ENCODE measurements at regions not wholly inside any gene's neighbourhood (a gene's known extent, or its start where the extent isn't known, plus 50 kb on each side); places are given as distances from the start of the nearest gene placed in this dataset.
A peak's percentile ranks its signal among the peaks of the same experiment; 100 is the strongest.
"Not testable (repeated sequence)": the region's sequence is repeated elsewhere in the genome, so short reads cannot be mapped to it uniquely, and the experiment has no call there.

DNA sequence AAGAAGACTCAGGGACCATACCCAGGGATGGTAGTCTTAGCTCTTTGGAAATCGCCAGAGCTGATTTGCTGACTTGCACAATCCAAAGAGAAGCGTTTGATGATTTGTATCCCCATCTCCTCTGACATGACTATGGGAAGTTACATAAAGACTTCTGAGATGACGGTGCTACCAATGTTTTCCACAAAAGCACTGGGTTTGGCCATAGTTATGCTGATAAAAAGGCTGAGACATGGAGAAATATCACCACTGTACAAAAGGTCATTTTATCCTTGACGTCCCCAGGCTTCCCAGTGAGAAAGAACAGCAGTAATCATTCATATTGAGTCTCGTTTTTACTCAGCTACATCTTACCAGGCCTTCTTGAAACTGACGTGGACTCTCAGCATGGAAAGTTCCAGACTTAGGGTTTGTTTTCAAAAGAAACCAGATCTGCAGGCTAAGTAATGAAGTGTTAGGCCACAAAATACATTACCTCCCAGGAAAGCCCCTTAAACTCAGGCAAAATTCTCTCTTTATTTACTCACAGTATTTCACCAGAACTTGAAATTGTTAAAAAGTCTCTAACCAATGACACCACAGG is 370.3 kb upstream of the JARID2 start:
- no peak for DNase-seq

DNA sequence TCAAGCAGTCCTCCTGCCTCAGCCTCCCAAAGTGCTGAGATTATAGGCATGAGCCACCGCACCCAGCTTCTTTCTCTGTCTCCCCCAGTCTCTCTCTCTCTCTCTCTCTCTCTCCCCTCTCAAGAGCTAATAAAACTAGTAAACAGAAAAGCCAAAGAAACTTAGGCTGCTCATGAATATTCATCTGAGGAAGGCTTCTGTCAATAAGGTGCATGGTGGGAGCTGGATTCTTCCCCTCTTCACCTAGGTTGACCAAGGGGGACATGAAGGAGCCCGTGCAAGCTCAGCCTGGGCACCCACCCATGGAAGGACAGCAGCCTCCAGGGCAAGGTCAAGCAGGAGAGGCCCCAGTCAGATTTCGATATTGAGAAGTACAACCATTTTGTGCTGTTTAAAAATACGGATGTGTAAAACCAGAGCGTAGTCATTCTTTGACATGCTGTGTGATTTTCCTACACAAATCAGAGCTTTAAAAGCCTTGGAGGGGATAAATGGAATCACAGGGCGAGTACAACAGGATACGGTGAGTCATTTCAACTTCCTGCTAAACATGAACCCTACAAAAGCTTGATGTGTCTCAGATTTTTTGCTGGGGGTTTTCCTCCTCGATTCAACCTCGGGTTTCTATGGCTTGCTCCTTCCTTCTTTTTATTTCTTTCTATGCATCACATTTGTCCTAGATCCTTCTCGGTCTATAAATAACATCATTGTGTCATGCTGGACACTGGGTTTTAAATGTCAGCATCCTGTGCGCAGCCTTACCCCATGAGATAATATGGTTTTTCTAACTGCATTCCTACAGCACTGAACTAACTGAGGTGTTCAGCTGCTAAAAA is 368.9 kb upstream of the JARID2 start:
- DNase-seq: peak; percentile 24

DNA sequence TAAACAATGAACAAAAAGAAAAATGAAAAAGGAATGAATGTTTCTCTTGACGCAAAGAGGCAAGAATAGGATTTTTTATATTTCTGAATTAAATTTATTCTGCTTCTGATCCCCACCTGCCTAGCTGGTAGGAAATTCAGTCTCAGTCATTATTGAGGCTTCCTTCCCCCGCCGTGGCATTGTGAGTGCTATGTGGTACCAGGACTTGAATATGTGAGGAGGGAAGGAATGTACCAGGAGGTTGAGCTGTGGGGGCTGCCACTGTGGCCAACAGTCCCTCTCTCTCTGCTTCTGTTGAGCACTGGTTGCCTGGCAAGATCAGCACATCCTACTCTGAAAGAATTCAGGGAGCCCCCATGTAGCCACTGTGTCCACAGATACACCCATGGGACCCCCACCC is 368.1 kb upstream of the JARID2 start:
- DNase-seq: no peak

DNA sequence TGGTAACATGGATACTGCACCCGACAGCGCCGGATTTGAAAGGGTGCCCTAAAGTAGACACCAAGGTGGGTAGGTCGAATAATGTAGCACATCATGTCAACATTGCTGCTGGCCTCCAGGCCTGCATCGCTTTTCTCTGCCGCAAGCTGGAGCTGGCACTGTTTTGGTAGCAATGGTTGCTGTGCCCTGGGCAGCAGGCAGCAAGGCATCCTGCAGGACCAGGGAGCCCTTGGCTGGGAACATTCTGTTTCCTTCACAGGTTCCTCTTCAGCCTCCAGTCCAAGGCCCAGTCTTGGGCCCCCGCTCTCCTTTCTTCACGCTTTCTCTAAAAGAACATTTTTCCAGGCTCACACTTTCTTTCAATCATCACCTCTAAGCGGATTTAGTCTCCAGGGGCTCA is 365.8 kb upstream of the JARID2 start:
- DNase-seq: no peak

DNA sequence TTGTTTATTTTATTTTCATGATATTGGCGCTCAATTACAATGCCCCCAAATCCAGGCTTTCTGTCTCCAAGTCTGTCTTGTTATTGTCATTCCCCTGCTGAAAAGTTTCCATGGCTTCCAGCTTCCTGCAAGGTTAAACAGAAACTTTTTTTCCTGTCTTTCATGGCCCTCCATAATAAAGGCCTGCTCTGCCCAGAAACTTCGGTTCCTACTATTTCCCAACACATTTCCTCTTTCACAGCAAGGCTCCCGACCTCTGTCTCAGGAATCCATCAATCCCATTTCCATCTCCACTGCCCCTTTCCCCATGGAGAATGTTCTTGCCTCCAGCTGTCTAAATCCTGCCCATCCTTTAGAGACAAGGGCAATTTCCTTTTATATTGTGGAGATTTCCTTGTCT is 365.2 kb upstream of the JARID2 start:
- no peak for DNase-seq

DNA sequence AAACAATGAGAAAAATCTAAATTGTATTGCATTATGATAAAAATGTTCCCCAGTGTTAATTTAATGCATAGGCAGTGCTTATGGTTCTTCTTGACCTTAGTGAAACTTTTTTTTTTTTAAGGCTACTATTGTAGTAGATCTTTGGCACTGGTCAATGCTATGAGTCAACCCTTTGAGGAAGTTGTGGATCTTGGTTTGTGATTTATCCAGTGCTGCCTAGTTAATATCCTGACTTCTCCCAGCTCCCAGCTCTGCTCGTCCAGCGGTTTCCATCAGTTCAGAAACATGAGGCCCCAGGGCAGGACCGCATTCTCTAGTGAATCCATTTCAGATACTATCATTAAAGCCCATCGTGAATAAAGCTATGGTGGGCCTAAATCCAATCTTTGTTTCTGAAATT is 364.5 kb upstream of the JARID2 start:
- no peak for DNase-seq

DNA sequence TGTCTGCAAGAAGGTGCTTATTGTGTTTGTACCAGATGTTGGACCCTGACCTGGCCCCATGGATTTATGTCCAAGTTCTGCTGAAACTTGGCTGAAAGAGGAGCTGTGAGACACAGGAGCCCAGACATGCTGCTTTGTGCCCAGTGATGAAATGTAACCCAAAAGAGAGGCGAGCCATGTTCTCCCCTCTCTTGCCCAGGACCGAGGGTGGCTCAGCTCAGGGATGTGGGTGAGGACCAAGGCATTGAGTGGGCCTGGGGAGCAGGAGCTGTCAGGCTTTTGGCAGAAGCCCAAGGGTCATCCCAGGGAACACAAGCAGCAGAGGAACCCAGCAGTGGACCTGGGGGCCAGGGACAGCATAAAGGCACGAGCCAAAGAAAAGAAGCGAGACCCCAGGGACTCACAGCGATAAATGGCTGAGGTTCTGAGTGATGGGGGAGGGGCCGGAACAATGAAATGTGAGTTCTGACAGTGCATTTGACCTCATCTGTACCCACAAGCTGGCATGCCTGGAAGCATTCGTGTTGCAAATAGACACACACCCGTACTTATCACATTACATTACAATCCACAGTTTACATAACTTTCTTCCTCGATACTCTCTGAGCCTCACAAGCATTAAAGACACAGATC is 363.4 kb upstream of the JARID2 start:
- DNase-seq: no peak

DNA sequence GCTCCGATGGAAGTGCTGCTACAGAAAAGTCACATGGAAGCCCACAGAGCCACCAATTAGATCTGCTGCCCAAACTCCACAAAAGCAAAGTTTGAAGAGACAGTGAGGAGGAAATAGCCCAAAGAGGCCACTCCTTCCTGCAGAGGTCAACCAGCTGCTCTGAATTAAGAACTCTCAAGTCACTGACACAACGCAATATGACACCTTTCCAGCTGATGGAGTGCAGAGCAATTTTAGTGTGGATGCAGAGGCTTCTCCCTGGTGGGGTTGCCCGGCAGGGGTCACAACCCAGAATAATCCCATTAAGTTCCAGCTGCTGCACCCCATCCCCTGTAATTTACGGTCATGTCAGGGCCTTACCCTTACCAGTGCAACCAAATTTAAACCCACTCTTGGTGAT is 361.9 kb upstream of the JARID2 start:
- no peak for DNase-seq

DNA sequence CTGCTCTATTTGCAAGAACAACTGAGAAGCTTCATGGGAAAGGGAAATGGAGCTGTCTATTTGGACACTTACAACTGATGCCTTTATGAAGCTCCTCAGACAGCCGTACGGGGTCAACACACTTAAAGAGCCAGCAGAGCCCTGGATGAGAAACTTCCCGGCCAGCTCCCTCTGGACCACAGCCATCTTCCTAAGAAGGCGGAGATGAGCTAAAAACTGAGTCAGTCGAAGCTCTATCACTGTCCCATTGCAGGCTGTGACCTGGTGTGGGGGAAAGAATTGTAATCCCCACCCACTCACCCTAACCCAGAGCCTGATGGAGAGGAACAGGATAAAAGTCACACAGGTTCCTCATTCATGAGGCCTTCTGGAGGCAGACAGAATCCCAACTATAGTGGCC is 360.4 kb upstream of the JARID2 start:
- no peak for DNase-seq

DNA sequence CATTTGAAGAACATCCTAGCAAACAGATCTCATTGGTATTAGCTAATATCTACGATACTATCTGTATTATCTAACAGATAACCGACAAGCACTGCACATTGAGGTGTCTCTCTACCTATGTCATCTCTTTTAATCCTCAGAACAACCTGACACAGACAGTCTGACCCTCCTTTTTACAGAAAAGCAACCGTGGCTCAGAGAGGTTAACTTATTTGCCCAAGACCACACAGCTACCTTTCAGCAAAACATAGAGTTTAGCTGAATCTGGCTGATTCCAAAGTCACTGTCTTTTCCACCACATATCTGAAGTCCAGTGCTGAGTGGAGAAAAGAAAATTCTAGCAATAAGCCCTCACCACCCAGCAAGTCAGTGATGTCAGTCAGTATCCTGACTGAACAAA is 358.7 kb upstream of the JARID2 start:
- DNase-seq: no peak

DNA sequence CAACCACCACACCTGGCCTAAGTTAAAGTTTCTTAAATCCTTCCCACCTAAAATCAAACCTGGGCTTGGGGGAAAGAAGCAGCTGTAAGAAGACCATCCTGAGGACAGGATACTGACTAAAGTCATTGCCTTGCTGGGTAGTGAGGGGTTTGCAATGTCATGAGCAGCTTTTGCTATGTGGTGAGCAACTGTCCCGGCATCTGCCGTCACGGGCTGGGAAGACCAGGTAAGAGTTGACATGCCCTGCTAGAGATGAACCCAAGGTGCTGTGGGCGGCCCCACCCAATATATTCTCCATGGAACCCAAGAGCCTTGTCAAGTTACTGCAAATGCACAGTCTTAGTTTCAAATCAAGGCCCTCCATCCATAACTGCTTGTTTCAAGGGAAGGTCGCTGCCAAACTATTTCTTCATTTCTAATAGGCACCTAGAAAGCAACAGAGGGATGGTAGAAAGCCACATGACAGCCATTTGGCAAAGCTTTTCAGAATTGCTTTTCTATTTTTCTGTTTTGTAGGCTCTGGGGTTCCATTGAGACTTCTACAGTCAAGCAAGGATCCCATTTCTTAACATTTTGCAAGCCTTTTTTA is 357.8 kb upstream of the JARID2 start:
- no peak for DNase-seq

DNA sequence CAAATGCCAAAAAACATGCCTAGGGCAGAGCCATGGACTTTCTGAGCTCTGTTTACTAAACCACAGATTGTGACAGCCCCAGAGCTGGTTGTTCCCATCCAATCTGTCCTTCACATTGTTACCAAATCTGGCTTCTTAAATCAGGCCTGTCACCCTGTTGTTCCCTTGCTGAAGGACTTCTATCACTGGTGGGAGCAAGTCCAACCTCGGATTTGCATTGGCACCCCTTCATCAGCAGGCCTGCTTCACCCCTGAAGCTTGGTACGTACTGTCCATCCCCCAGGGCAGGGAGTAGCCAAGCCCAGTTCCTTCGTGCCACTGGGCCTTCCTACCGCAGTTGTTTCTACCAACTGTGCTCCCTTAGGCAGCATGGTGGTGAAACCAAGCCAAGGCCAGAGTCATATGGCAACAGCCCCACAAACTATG is 357.3 kb upstream of the JARID2 start:
- no peak for DNase-seq

DNA sequence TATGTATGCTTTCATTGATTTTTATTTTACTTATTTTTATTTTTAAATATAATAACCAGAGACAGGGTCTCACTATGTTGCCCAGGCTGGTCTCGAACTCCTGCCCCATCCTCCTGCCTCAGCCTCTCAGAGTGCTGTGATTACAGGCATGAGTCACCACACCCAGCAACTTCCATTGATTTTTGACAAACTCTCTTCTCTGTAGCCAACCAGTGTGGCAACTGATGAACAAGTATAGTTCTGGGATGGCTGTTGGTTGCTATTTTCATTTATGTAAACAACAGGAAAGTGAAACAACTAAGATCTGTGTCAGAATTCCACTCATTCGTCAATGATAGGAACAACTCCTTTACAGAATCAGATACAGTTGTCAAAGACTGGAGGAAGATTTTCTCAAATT is 356.7 kb upstream of the JARID2 start:
- no peak for DNase-seq

DNA sequence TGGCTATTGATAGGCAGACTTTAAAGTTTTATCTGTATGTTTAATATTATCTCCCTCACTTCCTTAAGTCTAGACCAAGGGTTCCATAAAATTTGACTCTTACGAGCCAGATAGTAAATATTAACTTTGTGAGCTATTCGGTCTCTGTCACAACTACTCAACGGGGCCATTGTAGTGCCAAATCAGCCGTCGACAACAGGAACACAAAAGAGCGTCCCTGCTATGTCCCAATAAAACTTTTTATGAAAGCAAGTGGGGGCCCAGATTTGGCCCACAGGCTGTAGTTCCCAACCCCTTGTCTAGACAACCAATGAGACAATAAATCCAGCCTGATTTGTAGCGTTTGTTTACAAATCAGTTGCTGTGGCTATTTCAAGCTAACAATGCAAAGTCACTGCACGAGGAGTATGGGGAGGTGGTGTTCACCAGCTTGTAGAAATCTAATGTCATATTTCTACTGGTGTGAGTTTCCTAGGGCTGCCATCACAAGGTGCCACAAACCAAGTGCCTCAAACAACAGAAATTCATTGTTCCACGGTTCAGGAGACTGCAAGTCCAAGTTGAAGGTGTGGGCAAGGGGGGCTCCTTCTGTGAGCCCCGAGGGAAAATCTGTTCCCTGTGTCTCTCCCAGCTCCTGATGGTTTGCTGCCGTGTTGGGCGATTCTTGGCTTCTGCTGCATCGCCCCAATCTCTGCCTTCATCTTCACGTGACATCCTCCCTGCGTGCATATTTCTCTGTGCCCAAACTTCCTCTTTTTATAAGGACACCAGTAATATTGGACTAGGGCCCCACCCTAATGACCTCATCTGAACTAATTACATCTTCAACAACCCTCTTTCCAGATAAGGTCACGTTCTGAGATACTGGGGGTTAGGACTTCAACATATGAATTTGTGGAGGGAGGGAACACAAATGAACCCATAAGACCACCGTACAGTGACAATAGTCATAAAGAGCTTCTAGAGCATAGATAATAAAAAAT is 356.0 kb upstream of the JARID2 start:
- DNase-seq: no peak

DNA sequence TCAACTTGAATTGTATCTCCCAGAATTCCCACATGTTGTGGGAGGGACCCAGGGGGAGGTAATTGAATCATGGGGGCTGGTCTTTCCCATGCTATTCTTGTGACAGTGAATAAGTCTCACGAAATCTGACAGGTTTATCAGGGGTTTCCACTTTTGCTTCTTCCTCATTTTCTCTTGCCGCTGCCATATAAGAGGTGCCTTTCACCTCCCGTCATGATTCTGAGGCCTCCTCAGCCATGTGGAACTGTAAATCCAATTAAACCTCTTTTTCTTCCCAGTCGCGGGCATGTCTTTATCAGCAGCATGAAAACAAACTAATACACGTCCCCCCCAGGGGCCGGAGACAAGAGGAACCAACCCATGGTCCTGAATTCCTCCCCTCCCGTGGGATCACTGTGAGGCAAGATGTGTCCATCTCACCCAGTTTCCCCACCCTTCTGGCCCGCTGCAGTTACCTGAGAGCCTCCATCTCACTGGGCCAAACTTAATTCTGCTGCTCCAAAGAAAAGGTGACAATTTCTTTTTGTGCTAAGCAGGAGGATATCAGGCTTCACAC is 354.0 kb upstream of the JARID2 start:
- DNase-seq: not testable (repeated sequence)

DNA sequence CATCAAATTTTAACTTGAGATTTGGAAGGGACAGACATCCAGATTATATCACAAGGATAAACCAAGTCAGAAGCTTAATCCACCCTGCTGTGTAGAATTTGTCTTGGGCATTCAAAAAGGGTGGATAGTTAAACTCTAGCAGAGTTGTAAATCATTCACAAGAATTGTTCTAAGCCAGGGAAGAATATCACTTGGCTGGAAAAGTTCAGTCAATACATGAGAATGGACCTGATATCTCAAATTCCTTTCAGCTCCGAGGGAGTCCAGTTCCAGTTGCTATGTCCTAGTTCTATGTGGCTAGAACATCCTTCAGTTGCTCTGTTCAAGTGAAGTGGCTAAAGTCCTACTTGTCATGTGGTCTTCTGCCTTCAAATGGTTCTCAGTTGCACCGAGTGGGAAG is 351.8 kb upstream of the JARID2 start:
- no peak for DNase-seq

DNA sequence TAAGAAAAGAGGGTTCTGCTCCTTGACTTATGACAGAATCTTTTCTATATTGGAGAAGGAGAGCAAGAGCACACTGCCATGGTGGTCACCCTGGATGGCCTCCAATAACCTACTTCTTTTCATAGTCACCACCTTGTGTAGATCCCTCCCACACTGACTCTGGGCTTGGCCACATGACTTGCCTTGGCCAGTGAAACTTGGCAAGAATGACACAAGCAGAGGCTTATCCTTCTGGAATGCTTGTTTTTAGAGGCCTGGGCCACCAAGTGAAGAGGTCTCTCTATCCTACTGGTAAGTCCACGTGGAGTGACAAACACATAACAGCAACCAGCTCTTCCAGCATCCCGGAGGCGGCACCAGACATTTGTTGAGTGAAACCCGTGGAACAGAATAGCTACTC is 349.4 kb upstream of the JARID2 start:
- DNase-seq: no peak

DNA sequence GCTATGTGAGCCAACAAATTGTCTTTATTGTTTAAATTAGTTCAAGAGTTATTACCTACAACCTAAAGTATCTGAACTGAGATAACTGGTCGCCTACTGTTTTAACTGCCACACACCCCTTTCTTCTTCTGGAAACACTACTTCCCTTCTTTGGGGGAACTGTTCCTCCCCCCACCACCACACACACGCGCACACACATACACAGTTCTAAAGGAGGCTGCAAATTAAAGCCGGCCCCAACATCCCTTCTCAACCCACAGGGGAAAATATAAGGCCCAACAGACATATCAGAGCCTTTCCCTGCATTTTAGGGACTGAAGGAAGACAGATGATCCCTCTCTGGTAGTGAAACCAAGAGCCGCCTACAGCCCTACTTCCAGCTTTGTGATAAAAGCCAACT is 348.0 kb upstream of the JARID2 start:
- DNase-seq: no peak

DNA sequence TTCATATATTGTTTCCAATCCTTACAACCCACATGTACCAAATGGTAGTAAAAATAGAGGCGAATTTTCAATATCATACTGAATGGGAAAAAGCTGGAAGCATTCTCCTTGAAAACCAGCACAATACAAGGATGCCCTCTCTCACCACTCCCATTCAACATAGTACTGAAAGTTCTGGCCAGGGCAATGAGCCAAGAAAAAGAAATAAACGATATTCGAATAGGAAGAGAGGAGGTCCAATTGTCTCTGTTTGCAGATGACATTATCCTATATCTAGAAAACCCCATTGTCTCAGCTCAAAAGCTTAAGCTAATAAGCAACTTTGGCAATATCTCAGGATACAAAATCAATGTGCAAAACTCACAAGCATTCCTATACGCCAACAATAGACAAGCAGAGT is 346.4 kb upstream of the JARID2 start:
- not testable (repeated sequence) for DNase-seq

DNA sequence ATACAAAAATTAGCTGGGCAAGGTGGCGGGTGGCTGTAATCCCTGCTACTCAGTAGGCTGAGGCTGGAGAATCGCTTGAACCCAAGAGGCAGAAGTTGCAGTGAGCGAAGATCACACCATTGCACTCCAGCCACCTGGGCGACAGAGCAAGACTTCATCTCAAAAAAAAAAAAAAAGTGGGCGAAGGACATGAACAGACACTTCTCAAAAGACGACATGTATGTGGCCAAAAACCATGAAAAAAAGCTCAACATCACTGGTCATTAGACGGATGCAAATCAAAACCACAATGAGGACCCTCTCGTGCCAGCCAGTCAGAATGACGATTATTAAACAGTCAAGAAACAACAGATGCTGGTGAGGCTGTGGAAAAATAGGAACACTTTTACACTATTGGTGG is 344.9 kb upstream of the JARID2 start:
- no peak for DNase-seq

DNA sequence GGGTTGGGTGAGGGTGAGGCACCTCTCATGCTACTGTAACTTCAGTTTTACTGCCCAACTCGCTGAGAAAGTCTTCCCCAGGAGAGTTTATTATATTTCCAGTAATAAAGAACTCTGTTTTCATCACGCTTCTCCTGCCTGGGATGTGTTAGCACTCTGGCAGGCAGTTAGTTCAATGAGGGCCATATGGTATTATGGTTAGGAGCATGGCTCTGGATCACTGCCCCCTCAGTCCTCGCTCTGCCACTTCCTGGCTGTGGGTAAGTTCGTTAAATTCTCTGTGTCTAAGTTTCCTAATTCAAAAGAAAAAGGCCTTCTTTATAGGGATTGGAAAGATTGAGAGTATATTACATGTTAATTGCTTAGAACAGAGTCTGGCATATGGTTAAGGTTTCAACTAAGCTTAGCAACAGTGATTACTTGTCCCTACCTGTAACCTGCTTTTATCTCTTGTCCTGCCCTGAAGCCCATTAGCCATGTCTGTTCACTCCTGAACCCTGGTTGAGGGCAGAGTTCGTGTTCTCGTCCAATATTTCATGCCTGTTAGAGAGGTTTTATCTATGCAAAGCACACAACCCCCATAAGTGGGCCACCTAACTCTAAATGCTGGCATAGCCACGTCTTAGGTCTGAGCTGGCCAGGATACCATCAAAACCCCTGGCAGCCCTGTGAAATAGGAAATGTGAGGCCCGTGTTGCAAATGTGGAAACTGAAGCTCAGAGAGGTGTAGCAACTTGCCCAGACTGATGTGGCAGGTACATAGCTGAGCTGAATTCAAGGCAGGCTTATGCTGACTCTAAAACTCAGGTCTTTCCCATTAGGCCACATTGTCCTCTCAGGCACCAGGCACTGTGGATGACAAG is 342.5 kb upstream of the JARID2 start:
- DNase-seq: no peak

All from amniotic stem cell (primary cell).